Stomach (tissue), 8 donors: ENCODE measurements at regions not wholly inside any gene's neighbourhood (a gene's known extent, or its start where the extent isn't known, plus 50 kb on each side); places are given as distances from the start of the nearest gene placed in this dataset.

ENCODE experiments used
- DNase-seq, 2 donors: peaks; one replicate each; pipeline versions ENCODE4 v3.0.0 to v3.0.0-alpha.2; 2013 to 2019
- H3K27ac ChIP-seq, 5 donors: fragments of 200-600 bp in 4 of 5; sonication (generic) in 4 of 5; one replicate each; pipeline ENCODE4 v1.5.1; 2013 to 2019; ENCODE audit warnings: mild to moderate bottlenecking in 1 of 5, moderate library complexity in 1 of 5
- H3K27me3 ChIP-seq, 3 donors: fragments of 200-600 bp; sonication (generic); one replicate each; pipeline ENCODE4 v1.5.1; 2017 to 2019; ENCODE audit warnings: mixed run types in 1 of 3
- H3K36me3 ChIP-seq, 4 donors: fragments of 200-600 bp; sonication (generic); 1 replicate in 3 of 4; 2 replicates in 1 of 4; pipeline ENCODE4 v1.5.1; 2016 to 2019
- H3K4me1 ChIP-seq, 4 donors: fragments of 200-600 bp; sonication (generic); one replicate each; pipeline ENCODE4 v1.5.1; 2016 to 2019
- H3K4me3 ChIP-seq, 4 donors: fragments of 200-600 bp; sonication (generic) in 3 of 4; one replicate each; pipeline ENCODE4 v1.5.1; 2016 to 2019; ENCODE audit warnings: mild to moderate bottlenecking in 1 of 4
- H3K9me3 ChIP-seq, 4 donors: fragments of 200-600 bp; sonication (generic); one replicate each; pipeline ENCODE4 v1.5.1; 2016 to 2019
- CTCF ChIP-seq, 7 experiments: fragments of 450-650 bp in 4 of 7; fragments of 200-600 bp in 3 of 7; sonication (generic) in 3 of 7; IDR thresholded peaks; one replicate each; pipeline ENCODE4 v1.5.1; 2016 to 2019; ENCODE audit warnings: antibody characterized with exemption in 7 of 7, control low read depth in 2 of 7, mild to moderate bottlenecking in 1 of 7
- EP300 ChIP-seq: sonication (generic); formaldehyde crosslinking; IDR thresholded peaks from one replicate; pipeline ENCODE4 v1.6.1; 2017; ENCODE audit warnings: antibody characterized with exemption
- POLR2A ChIP-seq, 4 donors: fragments of 450-650 bp; IDR thresholded peaks; one replicate each; pipeline ENCODE4 v1.6.1; 2016; ENCODE audit warnings: antibody characterized with exemption in 4 of 4, control low read depth in 2 of 4, mild to moderate bottlenecking in 1 of 4, moderate library complexity in 1 of 4
- POLR2AphosphoS5 ChIP-seq, 3 donors: sonication (generic); formaldehyde crosslinking; IDR thresholded peaks; one replicate each; pipeline ENCODE4 v1.6.1; 2016; ENCODE audit warnings: antibody characterized with exemption in 3 of 3
- WGBS, 5 donors: extraction: QIAGEN DNeasy Blood & Tissue Kit in 3 of 5; methylation state at CpG; one replicate each; pipeline versions ENCODE4 v1.1.5 to v1.1.7; 2013 to 2018; 5-methylcytosine and 5-hydroxymethylcytosine counted together
- intact Hi-C: fragments of 100-400 bp; cut with DNase I; formaldehyde crosslinking; loops from one replicate; pipeline ENCODE4 v1.15.1; 2023; ENCODE audit warnings: low total_unique reads
- donor health status: healthy with polysubstance abuse.
- donor health status: Bipolar disorder and iron deficiency.
- donor health status: healthy.

DNA sequence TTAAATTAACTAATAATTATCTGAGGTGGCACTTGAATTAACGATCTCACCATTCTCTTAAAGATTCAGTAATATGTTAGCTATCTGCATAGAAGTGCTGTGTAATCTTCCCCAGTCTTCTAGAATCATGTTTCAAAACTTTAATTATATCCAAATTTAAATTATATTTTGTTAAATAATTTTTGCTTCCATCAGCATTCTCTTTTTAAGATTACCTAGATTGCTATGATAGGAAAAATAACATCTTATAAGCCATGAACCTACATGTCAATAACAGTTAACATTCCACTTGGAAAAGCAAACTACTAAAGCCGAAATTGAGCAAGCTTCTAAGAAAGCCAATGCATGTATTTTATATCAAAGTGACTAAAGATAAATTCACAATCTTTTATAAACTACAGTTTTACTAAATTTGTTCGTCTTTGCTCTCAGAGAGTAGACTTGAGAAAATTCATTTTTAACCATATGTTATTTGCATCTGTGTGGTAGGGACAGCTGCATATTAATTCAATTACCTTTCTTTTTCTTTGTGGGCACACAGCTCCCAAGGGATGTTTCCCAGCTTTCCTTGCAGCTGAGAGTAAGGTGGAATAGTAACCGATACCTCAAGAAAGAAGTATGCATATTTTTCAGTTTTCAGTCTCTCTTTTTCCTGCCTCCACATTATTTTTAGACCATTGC, 105.4 kb upstream of the ABCB5 start:
- intact Hi-C loops: no loop called here
- no peak overlapping the region for H3K27ac ChIP-seq
- no peaks in the 10 kb centered on the region for H3K4me1 ChIP-seq
- no peaks in the 10 kb centered on the region for H3K27me3 ChIP-seq
- WGBS, 5 donors: 62 to 85% (median 81%) methylated on average over 4 of the region's 4 CpGs
- H3K4me3 ChIP-seq: no peak overlapping the region
- no peak for TF ChIP-seq POLR2AphosphoS5 (IDR thresholded peaks at IDR 0.05)
- TF ChIP-seq CTCF (IDR thresholded peaks at IDR 0.05): no peak
- H3K9me3 ChIP-seq: no peaks in the 10 kb centered on the region
- H3K36me3 ChIP-seq: no peaks in the 10 kb centered on the region
- DNase-seq: no peak

DNA sequence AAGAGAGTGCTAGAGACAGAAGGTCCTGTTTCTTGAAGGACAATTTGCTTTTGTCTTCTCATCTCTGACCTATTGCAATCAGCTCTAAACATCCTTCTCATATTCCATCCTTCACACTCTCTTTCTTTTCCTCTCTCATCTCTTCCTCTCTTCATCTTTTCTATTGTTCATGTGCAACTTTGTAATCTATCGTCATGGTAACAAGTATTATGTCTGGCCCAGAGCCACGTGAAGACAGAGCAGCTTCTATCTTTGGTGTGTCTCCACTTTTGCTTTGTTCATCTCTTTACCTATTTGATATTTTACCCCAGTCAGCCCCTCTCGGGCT, 104.9 kb upstream of the ABCB5 start:
- 75 to 86% (median 78%) methylated on average over 3 of the region's 3 CpGs for WGBS, 5 donors
- no peak overlapping the region for H3K4me3 ChIP-seq
- DNase-seq: no peak
- TF ChIP-seq POLR2A (IDR thresholded peaks at IDR 0.05) (no peak), EP300 (no peak), CTCF (IDR thresholded peaks at IDR 0.05) (no peak), POLR2AphosphoS5 (IDR thresholded peaks at IDR 0.05) (no peak)
- no peaks in the 10 kb centered on the region for H3K4me1 ChIP-seq
- no peaks in the 10 kb centered on the region for H3K27me3 ChIP-seq
- no peaks in the 10 kb centered on the region for H3K36me3 ChIP-seq
- no peaks in the 10 kb centered on the region for H3K9me3 ChIP-seq
- intact Hi-C loops: no loop called here
- no peak overlapping the region for H3K27ac ChIP-seq

GRCh38 chr7:20513341-20513740, 102.1 kb upstream of the ABCB5 start:
- no peaks in the 10 kb centered on the region for H3K4me1 ChIP-seq
- 57 to 71% (median 68%) methylated on average over 2 of the region's 2 CpGs for WGBS, 5 donors
- no peak overlapping the region for H3K4me3 ChIP-seq
- no peaks in the 10 kb centered on the region for H3K36me3 ChIP-seq
- intact Hi-C loops: no loop called here
- H3K27me3 ChIP-seq: no peaks in the 10 kb centered on the region
- H3K9me3 ChIP-seq: no peaks in the 10 kb centered on the region
- no peak for DNase-seq
- TF ChIP-seq CTCF (IDR thresholded peaks at IDR 0.05) (no peak), POLR2AphosphoS5 (IDR thresholded peaks at IDR 0.05) (no peak), EP300 (no peak), POLR2A (IDR thresholded peaks at IDR 0.05) (no peak)
- no peak overlapping the region for H3K27ac ChIP-seq

DNA sequence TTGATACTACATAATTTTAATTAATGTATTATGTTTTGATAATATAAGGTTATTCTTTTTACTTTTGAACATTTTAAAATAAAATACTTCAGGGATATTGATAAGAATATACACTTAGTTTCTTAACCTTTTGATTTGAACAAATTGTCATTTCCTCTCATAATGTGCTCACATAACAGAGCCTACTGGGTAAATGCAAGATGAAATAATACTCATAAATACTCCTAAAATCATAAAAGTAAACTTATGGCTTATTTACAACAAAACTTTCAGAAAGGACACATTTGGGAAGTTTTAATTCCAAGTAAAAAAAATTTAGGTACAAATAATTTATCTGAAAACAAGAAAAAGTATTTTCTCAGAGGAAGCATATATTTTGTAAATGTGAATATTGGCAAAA, 101.6 kb upstream of the ABCB5 start:
- DNase-seq: no peak
- H3K27ac ChIP-seq: no peak overlapping the region
- intact Hi-C loops: no loop called here
- H3K9me3 ChIP-seq: no peaks in the 10 kb centered on the region
- TF ChIP-seq POLR2AphosphoS5 (IDR thresholded peaks at IDR 0.05) (no peak), POLR2A (IDR thresholded peaks at IDR 0.05) (no peak), CTCF (IDR thresholded peaks at IDR 0.05) (no peak), EP300 (no peak)
- H3K4me3 ChIP-seq: no peak overlapping the region
- H3K27me3 ChIP-seq: no peaks in the 10 kb centered on the region
- H3K4me1 ChIP-seq: no peaks in the 10 kb centered on the region
- H3K36me3 ChIP-seq: no peaks in the 10 kb centered on the region
